NCI-H1105 (cell line): ENCODE measurements at regions not wholly inside any gene's neighbourhood (a gene's known extent, or its start where the extent isn't known, plus 50 kb on each side); places are given as distances from the start of the nearest gene placed in this dataset.
"Not testable (repeated sequence)": the region's sequence is repeated elsewhere in the genome, so short reads cannot be mapped to it uniquely, and the experiment has no call there.

Source experiments
- DNase-seq: peaks from one replicate; lab custom pipeline; 2025; lab: John Stamatoyannopoulos, UW

- DNase-seq = no peak
These were observed 610.2 kb downstream of the UBE2NL start for GRCh38 chrX:144494074-144494473.

- no peak for DNase-seq
These were observed 648.0 kb downstream of the UBE2NL start for GRCh38 chrX:144531877-144532276.

GRCh38 chrX:144566592-144566991 is 680.7 kb upstream of the SPANXN1 start:
- DNase-seq = no peak

- DNase-seq = peak; percentile 36
These were observed 660.5 kb upstream of the SPANXN1 start for GRCh38 chrX:144586756-144587155.

GRCh38 chrX:144592036-144592435 is 655.3 kb upstream of the SPANXN1 start:
- DNase-seq = no peak

- DNase-seq = no peak
These were observed 646.3 kb upstream of the SPANXN1 start for GRCh38 chrX:144601010-144601409.

GRCh38 chrX:144612076-144612475 is 635.2 kb upstream of the SPANXN1 start:
- DNase-seq = no peak

GRCh38 chrX:144616317-144616716 is 631.0 kb upstream of the SPANXN1 start:
- no peak for DNase-seq

GRCh38 chrX:144627947-144628346 is 619.4 kb upstream of the SPANXN1 start:
- DNase-seq = no peak

- not testable (repeated sequence) for DNase-seq
These were observed 612.9 kb upstream of the SPANXN1 start for GRCh38 chrX:144634451-144634850.

GRCh38 chrX:144637731-144638130 is 609.6 kb upstream of the SPANXN1 start:
- DNase-seq = no peak

- DNase-seq = no peak
These were observed 598.5 kb upstream of the SPANXN1 start for GRCh38 chrX:144648788-144649187.

GRCh38 chrX:144681501-144681900 is 565.8 kb upstream of the SPANXN1 start:
- no peak for DNase-seq

- no peak for DNase-seq
These were observed 564.1 kb upstream of the SPANXN1 start for GRCh38 chrX:144683247-144683646.

GRCh38 chrX:144709841-144710240 is 537.5 kb upstream of the SPANXN1 start:
- DNase-seq = no peak

- DNase-seq = no peak
These were observed 532.0 kb upstream of the SPANXN1 start for GRCh38 chrX:144715337-144715736.

- no peak for DNase-seq
These were observed 531.1 kb upstream of the SPANXN1 start for GRCh38 chrX:144716187-144716586.

- no peak for DNase-seq
These were observed 529.6 kb upstream of the SPANXN1 start for GRCh38 chrX:144717682-144718081.

GRCh38 chrX:144722307-144722706 is 525.0 kb upstream of the SPANXN1 start:
- no peak for DNase-seq

GRCh38 chrX:144730471-144730870 is 516.8 kb upstream of the SPANXN1 start:
- no peak for DNase-seq

GRCh38 chrX:144732588-144732987 is 514.7 kb upstream of the SPANXN1 start:
- no peak for DNase-seq

GRCh38 chrX:144738246-144738645 is 509.1 kb upstream of the SPANXN1 start:
- DNase-seq = no peak

GRCh38 chrX:144768540-144768939 is 478.8 kb upstream of the SPANXN1 start:
- no peak for DNase-seq

- not testable (repeated sequence) for DNase-seq
These were observed 463.8 kb upstream of the SPANXN1 start for GRCh38 chrX:144783528-144783927.

GRCh38 chrX:144790148-144790547 is 457.2 kb upstream of the SPANXN1 start:
- DNase-seq = no peak
